ENCODE measurements at regions not wholly inside any gene's neighbourhood (a gene's known extent, or its start where the extent isn't known, plus 50 kb on each side); places are given as distances from the start of the nearest gene placed in this dataset.

GRCh38 chr3:8246070-8246469, 255.6 kb upstream of the LMCD1 start:
- no peak overlapping the region for H3K4me3 ChIP-seq (ENCODE audit: low read length)
- no peak for TF ChIP-seq CTCF (conservative IDR thresholded peaks at IDR 0.05; ENCODE audit: low read depth, low read length)
- DNase-seq (ENCODE audit: low read depth) = no peak

DNA sequence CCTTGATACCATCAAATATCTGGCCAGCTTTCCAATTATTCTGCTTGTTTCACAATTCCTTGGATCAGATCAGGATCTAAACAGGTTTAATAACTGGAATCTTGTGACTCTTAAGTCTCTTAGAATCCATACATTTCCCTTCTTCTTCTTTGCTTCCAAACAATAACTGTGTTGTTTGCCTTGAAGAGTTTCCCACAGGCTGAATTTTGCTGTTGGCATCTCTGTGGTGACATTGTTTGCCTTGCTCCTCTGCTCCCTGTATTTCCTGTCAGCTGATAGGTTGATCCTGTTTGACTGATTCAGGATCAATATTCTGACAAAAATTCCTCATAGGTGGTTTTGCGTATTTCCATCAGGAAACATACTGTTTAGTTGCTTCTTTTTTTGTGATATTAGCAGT, 248.4 kb upstream of the LMCD1 start:
- no peak overlapping the region for H3K4me3 ChIP-seq (ENCODE audit: low read length)
- TF ChIP-seq CTCF (conservative IDR thresholded peaks at IDR 0.05; ENCODE audit: low read depth, low read length) = no peak
- no peak for DNase-seq (ENCODE audit: low read depth)

DNA sequence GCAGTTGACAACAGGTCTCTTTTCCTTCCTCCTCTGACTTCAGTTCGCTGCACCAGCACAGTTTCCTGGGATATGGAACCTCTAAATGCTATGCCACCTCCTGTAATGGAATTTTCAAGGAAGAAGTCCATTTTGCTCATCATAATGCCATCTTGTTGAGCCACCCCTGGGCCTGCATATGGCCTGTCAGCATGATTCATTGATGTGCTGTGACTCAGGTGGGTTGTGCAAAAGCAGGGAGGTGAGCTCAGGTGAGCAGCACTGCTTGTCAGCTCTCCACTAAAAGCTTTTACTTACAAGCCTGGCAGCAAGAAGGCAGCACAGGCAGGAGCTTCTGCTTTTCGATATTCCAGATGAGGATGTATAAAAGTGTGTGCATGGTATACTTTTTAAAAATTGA, 247.1 kb upstream of the LMCD1 start:
- TF ChIP-seq CTCF (conservative IDR thresholded peaks at IDR 0.05; ENCODE audit: low read depth, low read length) = no peak
- no peak overlapping the region for H3K4me3 ChIP-seq (ENCODE audit: low read length)
- no peak for DNase-seq (ENCODE audit: low read depth)

DNA sequence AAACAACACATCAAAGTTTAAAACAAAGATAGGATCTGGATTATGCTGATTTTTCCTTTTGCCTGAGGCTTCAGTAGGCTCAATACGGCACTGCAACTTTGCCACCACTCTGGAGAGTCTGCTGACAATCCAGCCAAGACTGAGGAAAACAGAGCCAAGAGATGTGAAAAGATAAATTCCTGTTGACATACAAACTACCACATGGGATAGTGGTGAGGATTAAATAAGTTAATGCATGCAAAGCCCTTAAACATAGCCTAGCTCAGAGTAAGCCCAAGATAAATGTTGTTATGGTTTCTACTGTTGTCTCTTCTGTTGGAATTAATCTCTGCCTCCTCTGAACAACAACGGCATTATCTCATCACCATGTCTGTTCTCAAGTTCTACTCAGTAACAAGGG, 245.9 kb upstream of the LMCD1 start:
- H3K4me3 ChIP-seq (ENCODE audit: low read length) = no peak overlapping the region
- TF ChIP-seq CTCF (conservative IDR thresholded peaks at IDR 0.05; ENCODE audit: low read depth, low read length) = no peak
- no peak for DNase-seq (ENCODE audit: low read depth)

GRCh38 chr3:8256441-8257071, 245.1 kb upstream of the LMCD1 start:
- no peak overlapping the region for H3K4me3 ChIP-seq (ENCODE audit: low read length)
- no peak for DNase-seq (ENCODE audit: low read depth)
- no peak for TF ChIP-seq CTCF (conservative IDR thresholded peaks at IDR 0.05; ENCODE audit: low read depth, low read length)

GRCh38 chr3:8261018-8261417, 240.6 kb upstream of the LMCD1 start:
- no peak for TF ChIP-seq CTCF (conservative IDR thresholded peaks at IDR 0.05; ENCODE audit: low read depth, low read length)
- DNase-seq (ENCODE audit: low read depth) = no peak

DNA sequence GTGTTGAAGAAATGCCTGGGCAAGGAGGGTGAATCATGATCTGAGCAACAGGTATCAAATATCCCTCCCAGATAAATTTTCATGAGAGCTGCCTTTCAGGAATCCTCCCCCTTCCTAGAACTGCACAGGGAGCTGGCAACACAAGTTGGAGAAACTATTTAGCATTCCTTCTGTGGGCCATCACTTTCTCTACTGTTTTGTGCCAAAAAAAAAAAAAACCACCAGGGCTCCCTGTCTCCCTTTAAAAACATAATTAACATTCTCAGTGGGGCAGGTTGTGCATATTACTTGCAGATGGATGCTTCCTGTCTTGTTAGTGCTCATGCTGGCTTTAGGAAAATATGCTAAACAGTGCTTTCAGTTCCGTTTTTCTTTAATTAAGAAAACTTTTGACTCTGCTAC, 234.9 kb upstream of the LMCD1 start:
- no peak overlapping the region for H3K4me3 ChIP-seq (ENCODE audit: low read length)
- TF ChIP-seq CTCF (conservative IDR thresholded peaks at IDR 0.05; ENCODE audit: low read depth, low read length) = no peak
- DNase-seq (ENCODE audit: low read depth) = no peak

More at GRCh38 chr3:8261018-8261417, 240.6 kb upstream of the LMCD1 start:
- no peak overlapping the region for H3K4me3 ChIP-seq (ENCODE audit: low read length)

Data from retinal pigment epithelial cell (primary cell).